ENCODE measurements at regions not wholly inside any gene's neighbourhood (a gene's known extent, or its start where the extent isn't known, plus 50 kb on each side); places are given as distances from the start of the nearest gene placed in this dataset.

DNA sequence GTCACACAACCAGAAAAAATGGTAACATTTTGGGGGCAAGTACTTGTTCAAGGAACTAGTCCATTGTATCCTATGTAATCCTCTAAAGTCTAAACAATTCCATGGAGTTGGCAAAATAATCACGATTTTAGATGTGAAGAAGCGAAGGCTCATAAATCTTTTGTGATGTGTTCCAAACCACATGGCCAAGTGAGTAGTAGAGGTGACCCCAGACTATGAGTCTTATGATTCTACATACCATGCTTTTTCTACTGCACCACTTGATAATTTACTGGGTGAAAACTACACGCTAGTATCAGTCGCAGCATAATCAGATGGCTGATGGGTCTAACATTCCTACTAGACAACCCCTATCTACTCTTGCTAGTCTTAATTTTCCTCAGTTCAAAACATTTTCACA lies 371.4 kb downstream of the OSR1 start:
- Mint-ChIP-seq H3K4me3 (no peak overlapping the region), H3K27me3 (ENCODE audit: low read depth) (no peaks in the 10 kb centered on the region), H3K4me1 (peaks cover 17% of the 10 kb centered on the region), H3K36me3 (ENCODE audit: low read depth) (no peaks in the 10 kb centered on the region), H3K27ac (ENCODE audit: unreplicated experiment) (no peak overlapping the region), H3K9me3 (no peaks in the 10 kb centered on the region)
- DNase-seq (ENCODE audit: low read depth, low spot score): no peak
- TF ChIP-seq, protein P1, sequence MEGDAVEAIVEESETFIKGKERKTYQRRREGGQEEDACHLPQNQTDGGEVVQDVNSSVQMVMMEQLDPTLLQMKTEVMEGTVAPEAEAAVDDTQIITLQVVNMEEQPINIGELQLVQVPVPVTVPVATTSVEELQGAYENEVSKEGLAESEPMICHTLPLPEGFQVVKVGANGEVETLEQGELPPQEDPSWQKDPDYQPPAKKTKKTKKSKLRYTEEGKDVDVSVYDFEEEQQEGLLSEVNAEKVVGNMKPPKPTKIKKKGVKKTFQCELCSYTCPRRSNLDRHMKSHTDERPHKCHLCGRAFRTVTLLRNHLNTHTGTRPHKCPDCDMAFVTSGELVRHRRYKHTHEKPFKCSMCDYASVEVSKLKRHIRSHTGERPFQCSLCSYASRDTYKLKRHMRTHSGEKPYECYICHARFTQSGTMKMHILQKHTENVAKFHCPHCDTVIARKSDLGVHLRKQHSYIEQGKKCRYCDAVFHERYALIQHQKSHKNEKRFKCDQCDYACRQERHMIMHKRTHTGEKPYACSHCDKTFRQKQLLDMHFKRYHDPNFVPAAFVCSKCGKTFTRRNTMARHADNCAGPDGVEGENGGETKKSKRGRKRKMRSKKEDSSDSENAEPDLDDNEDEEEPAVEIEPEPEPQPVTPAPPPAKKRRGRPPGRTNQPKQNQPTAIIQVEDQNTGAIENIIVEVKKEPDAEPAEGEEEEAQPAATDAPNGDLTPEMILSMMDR (conservative IDR thresholded peaks at IDR 0.05): no peak

DNA sequence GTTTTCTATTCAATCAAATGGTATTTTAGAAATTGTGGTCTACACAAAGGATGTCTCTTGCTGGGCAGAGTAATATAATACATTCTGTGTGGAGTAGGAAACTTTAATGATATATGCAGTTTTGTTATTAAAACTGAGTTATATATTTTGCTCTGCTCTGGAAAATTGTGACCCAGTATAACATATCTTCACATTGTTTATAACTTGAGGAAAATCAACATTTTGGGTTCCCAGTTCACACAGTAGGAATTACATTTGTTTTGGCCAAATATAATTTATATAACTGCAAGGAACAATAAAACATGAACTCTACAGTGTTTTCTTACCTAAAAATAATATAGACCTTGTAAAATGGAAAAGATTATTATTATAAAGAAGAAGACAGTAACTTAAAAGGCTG lies 372.4 kb downstream of the OSR1 start:
- Mint-ChIP-seq H3K4me1 (peaks cover 17% of the 10 kb centered on the region), H3K4me3 (no peak overlapping the region), H3K27me3 (ENCODE audit: low read depth) (no peaks in the 10 kb centered on the region), H3K9me3 (no peaks in the 10 kb centered on the region), H3K36me3 (ENCODE audit: low read depth) (no peaks in the 10 kb centered on the region), H3K27ac (ENCODE audit: unreplicated experiment) (no peak overlapping the region)
- TF ChIP-seq, protein P1 (conservative IDR thresholded peaks at IDR 0.05): no peak
- DNase-seq (ENCODE audit: low read depth, low spot score): no peak

- DNase-seq (ENCODE audit: low read depth, low spot score): no peak
- TF ChIP-seq, protein P1 (conservative IDR thresholded peaks at IDR 0.05): no peak
- peaks cover 2% of the 10 kb centered on the region for H3K9me3 Mint-ChIP-seq
- no peak overlapping the region for H3K27ac Mint-ChIP-seq (ENCODE audit: unreplicated experiment)
- no peaks in the 10 kb centered on the region for H3K27me3 Mint-ChIP-seq (ENCODE audit: low read depth)
- H3K4me1 Mint-ChIP-seq: peaks cover 5% of the 10 kb centered on the region
- H3K4me3 Mint-ChIP-seq: no peak overlapping the region
- no peaks in the 10 kb centered on the region for H3K36me3 Mint-ChIP-seq (ENCODE audit: low read depth)
Measured at GRCh38 chr2:18980786-18981430, 377.5 kb downstream of the OSR1 start.

DNA sequence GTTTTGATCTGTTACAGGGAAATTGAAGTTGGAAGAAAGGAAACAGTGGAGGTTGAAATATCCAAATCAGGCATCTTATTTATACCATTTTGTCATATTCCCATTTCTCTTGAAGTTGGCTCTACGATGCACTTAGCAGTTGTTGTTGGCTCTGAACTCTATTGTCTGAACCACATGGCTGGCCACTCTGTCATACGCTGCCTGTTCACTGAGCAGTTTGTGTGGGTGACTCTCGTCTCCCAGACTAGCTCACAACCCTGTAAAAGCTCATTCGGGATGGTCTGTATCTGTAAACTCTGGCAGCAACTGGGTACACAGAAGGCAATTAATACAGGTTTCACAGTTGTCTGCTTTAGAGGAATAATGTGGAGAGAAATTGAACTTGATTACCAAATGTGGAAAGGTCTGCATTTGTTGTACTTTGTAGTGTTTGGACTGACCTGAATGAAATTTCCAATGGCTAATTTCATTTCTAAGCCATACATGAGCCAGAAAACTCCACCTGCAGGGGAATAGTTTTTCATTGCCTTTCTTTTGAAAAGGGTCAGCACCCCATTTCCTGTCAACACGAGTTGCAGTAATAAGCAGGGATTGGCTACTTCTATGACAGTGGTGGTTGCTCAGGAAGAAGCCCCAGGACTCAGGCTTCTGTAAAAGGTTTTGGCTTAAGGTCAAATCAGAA lies 378.2 kb downstream of the OSR1 start:
- peaks cover 5% of the 10 kb centered on the region for H3K4me1 Mint-ChIP-seq
- H3K9me3 Mint-ChIP-seq: peaks cover 2% of the 10 kb centered on the region
- TF ChIP-seq, protein P1 (conservative IDR thresholded peaks at IDR 0.05): no peak
- no peaks in the 10 kb centered on the region for H3K36me3 Mint-ChIP-seq (ENCODE audit: low read depth)
- no peaks in the 10 kb centered on the region for H3K27me3 Mint-ChIP-seq (ENCODE audit: low read depth)
- no peak overlapping the region for H3K27ac Mint-ChIP-seq (ENCODE audit: unreplicated experiment)
- no peak for DNase-seq (ENCODE audit: low read depth, low spot score)
- H3K4me3 Mint-ChIP-seq: no peak overlapping the region

DNA sequence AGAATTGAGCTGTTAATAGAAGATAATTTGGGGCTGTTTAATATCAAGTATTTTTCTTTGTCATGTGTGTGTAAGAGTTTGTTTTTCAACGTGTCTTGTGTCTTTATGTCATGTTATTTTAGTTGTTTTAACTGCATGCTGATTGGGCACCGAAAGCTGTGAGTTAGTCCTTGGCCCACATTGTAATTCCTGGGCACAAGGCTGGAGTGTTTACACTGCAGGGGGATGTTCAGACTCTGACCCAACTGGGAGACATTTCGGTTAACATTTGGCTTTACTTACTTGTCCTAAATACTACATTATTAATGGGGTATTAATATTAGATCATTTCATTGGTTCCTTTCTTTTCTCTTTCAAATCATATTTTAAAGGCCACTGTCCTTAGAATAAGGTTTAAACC lies 381.0 kb downstream of the OSR1 start:
- TF ChIP-seq, protein P1 (conservative IDR thresholded peaks at IDR 0.05): no peak
- Mint-ChIP-seq H3K4me3 (no peak overlapping the region), H3K4me1 (peaks cover 5% of the 10 kb centered on the region), H3K27me3 (ENCODE audit: low read depth) (no peaks in the 10 kb centered on the region), H3K27ac (ENCODE audit: unreplicated experiment) (peak overlapping the region; percentile 50), H3K36me3 (ENCODE audit: low read depth) (no peaks in the 10 kb centered on the region), H3K9me3 (peaks cover 2% of the 10 kb centered on the region)
- DNase-seq (ENCODE audit: low read depth, low spot score): no peak

Measured in neural crest cell (in vitro differentiated cells).